H1 (cell line): ENCODE measurements at regions not wholly inside any gene's neighbourhood (a gene's known extent, or its start where the extent isn't known, plus 50 kb on each side); places are given as distances from the start of the nearest gene placed in this dataset.

Source experiments
- CTCF ChIA-PET: fragments of 300-600 bp; sonication (Branson Sonifier 250); formaldehyde crosslinking; loops from one replicate; lab custom pipeline; 2021; ENCODE audit not compliant: partially characterized antibody; lab: Charles Lee
- POLR2A ChIA-PET: fragments of 300-600 bp; sonication (Branson Sonifier 250); formaldehyde crosslinking; loops from one replicate; lab custom pipeline; 2021; ENCODE audit warnings: inconsistent platforms; ENCODE audit not compliant: partially characterized antibody; lab: Charles Lee
- DNase-seq, 2 experiments: peaks; one replicate each; pipeline versions ENCODE4 v3.0.0 to v3.0.0-alpha.2; 2010 to 2022; ENCODE audit warnings: low spot score in 2 of 2, low read depth in 1 of 2, mixed read lengths in 1 of 2
- FAIRE-seq: peaks from 2 replicates; lab custom pipeline; 2011; peaks lifted over from hg19 to GRCh38; lab: Jason Lieb, UNC
- H2AFZ ChIP-seq: 2 replicates; pipeline ENCODE4 v1.8.1; 2012; ENCODE audit warnings: low read length, inconsistent platforms
- H2AK5ac ChIP-seq: 2 replicates; pipeline ENCODE4 v1.6.1; 2013; ENCODE audit warnings: low read depth, low read length
- H2BK120ac ChIP-seq: replicated peaks from 2 replicates; pipeline ENCODE3; 2013; ENCODE audit warnings: low read depth, low read length, inconsistent platforms
- H2BK12ac ChIP-seq: 2 replicates; pipeline ENCODE4 v1.6.1; 2013; ENCODE audit warnings: low read depth, low read length
- H2BK15ac ChIP-seq: 2 replicates; pipeline ENCODE4 v1.6.1; 2013; ENCODE audit warnings: low read length
- H2BK20ac ChIP-seq: 2 replicates; pipeline ENCODE4 v1.6.1; 2013; ENCODE audit warnings: low read length
- H2BK5ac ChIP-seq: 2 replicates; pipeline ENCODE4 v1.6.1; 2013; ENCODE audit warnings: low read depth, low read length
- H3K14ac ChIP-seq: 2 replicates; pipeline ENCODE4 v1.6.1; 2013; ENCODE audit warnings: inconsistent platforms; ENCODE audit not compliant: insufficient read length
- H3K18ac ChIP-seq: 2 replicates; pipeline ENCODE4 v1.6.1; 2013; ENCODE audit warnings: low read length; ENCODE audit errors: extremely low read depth
- H3K23ac ChIP-seq: 2 replicates; pipeline ENCODE4 v1.6.1; 2013; ENCODE audit warnings: inconsistent platforms; ENCODE audit not compliant: insufficient read length
- H3K23me2 ChIP-seq: 2 replicates; pipeline ENCODE4 v1.6.1; 2013; ENCODE audit warnings: low read depth, low read length
- H3K27ac ChIP-seq: 2 replicates; pipeline ENCODE4 v1.6.1; 2011; ENCODE audit warnings: low read depth, low read length, inconsistent platforms
- H3K27me3 ChIP-seq, 4 experiments: replicated peaks in 1 of 4; 1 replicate in 1 of 4; 2 replicates in 3 of 4; pipeline versions ENCODE4 v1.6.1 to v1.8.1; 2011 to 2013; ENCODE audit warnings: low read length in 3 of 4, mild to moderate bottlenecking in 3 of 4, inconsistent platforms in 2 of 4, mixed read lengths in 2 of 4, moderate library complexity in 1 of 4; ENCODE audit not compliant: control insufficient read depth in 3 of 4, insufficient read depth in 3 of 4; ENCODE audit errors: extremely low read depth in 1 of 4
- H3K36me3 ChIP-seq, 4 experiments: 2 replicates each; pipeline versions ENCODE4 v1.6.1 to v1.8.1; 2011 to 2013; ENCODE audit warnings: mild to moderate bottlenecking in 4 of 4, low read length in 3 of 4, moderate library complexity in 2 of 4, control low read depth in 1 of 4, inconsistent platforms in 1 of 4; ENCODE audit not compliant: insufficient read depth in 4 of 4, control insufficient read depth in 2 of 4
- H3K4ac ChIP-seq: replicated peaks from 2 replicates; pipeline ENCODE3; 2013; ENCODE audit warnings: low read length, low read depth, mixed read lengths, inconsistent platforms; ENCODE audit not compliant: insufficient read length
- H3K4me1 ChIP-seq, 4 experiments: replicated peaks in 1 of 4; 1 replicate in 1 of 4; 2 replicates in 3 of 4; pipeline versions ENCODE4 v1.6.1 to v1.8.1; 2011 to 2013; ENCODE audit warnings: low read length in 3 of 4, inconsistent platforms in 2 of 4, mixed read lengths in 1 of 4; ENCODE audit not compliant: insufficient read depth in 4 of 4, control insufficient read depth in 3 of 4
- H3K4me2 ChIP-seq, 2 experiments: 2 replicates each; pipeline versions ENCODE4 v1.6.1 to v1.8.1; 2011 to 2013; ENCODE audit warnings: low read depth in 2 of 2, low read length in 2 of 2, control low read depth in 1 of 2, inconsistent platforms in 1 of 2, mild to moderate bottlenecking in 1 of 2; ENCODE audit not compliant: insufficient read depth in 1 of 2
- H3K4me3 ChIP-seq, 4 experiments: fragments of 200-600, 300-600 bp in 1 of 4; sonication (generic), shearing (Covaris generic), sonication (Bioruptor Twin) in 1 of 4; 2 replicates each; pipeline versions ENCODE4 v1.5.1 to v1.8.1; 2011 to 2016; ENCODE audit warnings: low read length in 4 of 4, low read depth in 3 of 4, control low read depth in 2 of 4, inconsistent platforms in 2 of 4, mild to moderate bottlenecking in 2 of 4, mixed read lengths in 1 of 4, moderate library complexity in 1 of 4; ENCODE audit not compliant: insufficient read depth in 2 of 4; ENCODE audit errors: extremely low read depth in 1 of 4
- H3K56ac ChIP-seq: replicated peaks from 2 replicates; pipeline ENCODE3; 2013; ENCODE audit warnings: low read depth, mild to moderate bottlenecking, mixed read lengths, low read length, inconsistent platforms; ENCODE audit not compliant: insufficient read length
- H3K79me1 ChIP-seq: 2 replicates; pipeline ENCODE4 v1.6.1; 2013; ENCODE audit warnings: low read depth, low read length, control low read depth
- H3K79me2 ChIP-seq, 2 experiments: 2 replicates each; pipeline versions ENCODE4 v1.6.1 to v1.8.1; 2012 to 2013; ENCODE audit warnings: low read length in 2 of 2, mild to moderate bottlenecking in 2 of 2, inconsistent platforms in 1 of 2; ENCODE audit not compliant: insufficient read depth in 2 of 2, control insufficient read depth in 1 of 2
- H3K9ac ChIP-seq, 4 experiments: replicated peaks in 1 of 4; 1 replicate in 1 of 4; 2 replicates in 3 of 4; pipeline versions ENCODE4 v1.6.1 to v1.8.1; 2011 to 2013; ENCODE audit warnings: low read depth in 3 of 4, low read length in 3 of 4, control low read depth in 2 of 4, mild to moderate bottlenecking in 2 of 4, moderate library complexity in 2 of 4, inconsistent platforms in 1 of 4; ENCODE audit errors: extremely low read depth in 1 of 4
- H3K9me3 ChIP-seq, 2 experiments: 2 replicates each; pipeline versions ENCODE4 v1.6.1 to v1.8.1; 2012 to 2013; ENCODE audit warnings: mild to moderate bottlenecking in 2 of 2, moderate library complexity in 2 of 2, control low read depth in 1 of 2, inconsistent platforms in 1 of 2, low read depth in 1 of 2, low read length in 1 of 2, mixed read lengths in 1 of 2; ENCODE audit not compliant: insufficient read depth in 2 of 2
- H4K20me1 ChIP-seq, 2 experiments: replicated peaks in 1 of 2; 2 replicates each; pipeline versions ENCODE3 to v1.8.1; 2011 to 2013; ENCODE audit warnings: inconsistent platforms in 2 of 2, low read length in 2 of 2, mild to moderate bottlenecking in 1 of 2; ENCODE audit not compliant: insufficient read depth in 2 of 2, control insufficient read depth in 1 of 2
- H4K5ac ChIP-seq: 2 replicates; pipeline ENCODE4 v1.6.1; 2013; ENCODE audit warnings: low read length, low read depth, mixed read lengths, inconsistent platforms; ENCODE audit not compliant: insufficient read length
- H4K8ac ChIP-seq: 2 replicates; pipeline ENCODE4 v1.8.0; 2013; ENCODE audit warnings: mild to moderate bottlenecking, moderate library complexity, low read length, inconsistent platforms; ENCODE audit not compliant: insufficient read depth; ENCODE audit errors: extremely low read depth
- H4K91ac ChIP-seq: replicated peaks from 2 replicates; pipeline ENCODE3; 2013; ENCODE audit warnings: low read length, mixed read lengths, inconsistent platforms; ENCODE audit not compliant: insufficient read length
- ATF2 ChIP-seq: IDR thresholded peaks from 2 replicates; pipeline ENCODE4 v1.6.1; 2012; ENCODE audit warnings: low read length, inconsistent platforms
- CREB1 ChIP-seq: IDR thresholded peaks from 2 replicates; pipeline ENCODE4 v1.6.1; 2012; ENCODE audit warnings: inconsistent platforms
- EP300 ChIP-seq, 2 experiments: IDR thresholded peaks; 1 replicate in 1 of 2; 2 replicates in 1 of 2; pipeline ENCODE4 v1.6.1; 2011 to 2012; ENCODE audit warnings: low read depth in 2 of 2, low read length in 2 of 2, mild to moderate bottlenecking in 2 of 2, borderline replicate concordance in 1 of 2, inconsistent platforms in 1 of 2, moderate library complexity in 1 of 2
- PHF8 ChIP-seq: fragments of 200-600 bp; sonication (generic); conservative IDR thresholded peaks from 2 replicates; pipeline ENCODE4 v1.7.1; 2012; ENCODE audit warnings: low read depth, mild to moderate bottlenecking, inconsistent platforms, low read length, moderate library complexity
- WGBS, 2 experiments: shearing (Covaris generic) in 1 of 2; methylation state at CpG; one replicate each; pipeline versions ENCODE4 v1.1.6 to v1.1.7; 2013 to 2015; ENCODE audit warnings: low lambda C conversion rate in 2 of 2, mixed read lengths in 2 of 2, inconsistent platforms in 1 of 2, low coverage in 1 of 2, missing lambda C conversion rate in 1 of 2; ENCODE audit not compliant: insufficient replicate concordance in 2 of 2, insufficient coverage in 1 of 2, insufficient read length in 1 of 2; ENCODE audit errors: extremely low coverage in 1 of 2, missing lambda C conversion rate in 1 of 2; 5-methylcytosine and 5-hydroxymethylcytosine counted together

GRCh38 chr21:38956007-38956406, 150.3 kb downstream of the ETS2 start:
- no peak for TF ChIP-seq ATF2
- TF ChIP-seq CREB1, result no peak
- TF ChIP-seq EP300 (IDR thresholded peaks at IDR 0.05; ENCODE audit: borderline replicate concordance in 1 of 2, low read depth in 2 of 2, low read length in 2 of 2), result no peak
- TF ChIP-seq PHF8, result no peak

More at GRCh38 chr21:38956007-38956406, 150.3 kb downstream of the ETS2 start:
- FAIRE-seq (no peak), DNase-seq (no peak)
- 93% methylated on average over 6 of the region's 6 CpGs; no CpG with 5 or more reads in 1 of the 2 experiments for WGBS, 2 experiments
- no peak overlapping the region for H3K14ac ChIP-seq
- H3K4me1 ChIP-seq, result no peaks in the 10 kb centered on the region
- H2BK20ac ChIP-seq, result no peak overlapping the region
- no peaks in the 10 kb centered on the region for H3K79me1 ChIP-seq
- H2AFZ ChIP-seq, result no peak overlapping the region
- ChIA-PET POLR2A (interaction anchor here (0.7 to 1.9 kb wide), 2 partner anchors 11 to 41 kb away, joined by 4 to 6 read pairs; no protein-coding TSS in a partner anchor), CTCF (interaction anchor here (0.7 to 2.1 kb wide), 5 partner anchors 9 to 170 kb away, joined by 3 to 7 read pairs (median 3); no protein-coding TSS in a partner anchor)
- H2BK12ac ChIP-seq, result no peak overlapping the region
- no peak overlapping the region for H4K8ac ChIP-seq
- H3K27me3 ChIP-seq, result peaks cover 0 to 2% (median 0%) of the 10 kb centered on the region in 4 experiments; a peak in 2 of 7 replicates
- no peak overlapping the region for H2BK5ac ChIP-seq
- H3K23me2 ChIP-seq, result no peaks in the 10 kb centered on the region
- no peak overlapping the region for H3K27ac ChIP-seq
- no peak overlapping the region for H2BK120ac ChIP-seq
- H3K18ac ChIP-seq, result no peak overlapping the region
- H3K9me3 ChIP-seq, result no peaks in the 10 kb centered on the region
- H4K91ac ChIP-seq, result no peak overlapping the region
- H3K4me2 ChIP-seq, result no peak overlapping the region
- H3K36me3 ChIP-seq, result no peaks in the 10 kb centered on the region
- no peak overlapping the region for H3K9ac ChIP-seq
- no peak overlapping the region for H3K56ac ChIP-seq
- H2AK5ac ChIP-seq, result no peak overlapping the region
- no peak overlapping the region for H3K23ac ChIP-seq
- no peak overlapping the region for H3K4ac ChIP-seq
- H4K5ac ChIP-seq, result no peak overlapping the region
- no peak overlapping the region for H2BK15ac ChIP-seq
- no peaks in the 10 kb centered on the region for H3K79me2 ChIP-seq
- H3K4me3 ChIP-seq, result no peak overlapping the region
- H4K20me1 ChIP-seq, result no peaks in the 10 kb centered on the region
